Prostate gland (tissue), 2 donors: ENCODE measurements at regions not wholly inside any gene's neighbourhood (a gene's known extent, or its start where the extent isn't known, plus 50 kb on each side); places are given as distances from the start of the nearest gene placed in this dataset.

Experiments used
- DNase-seq: peaks from one replicate; pipeline ENCODE4 v3.0.0-alpha.2; 2019; ENCODE audit warnings: low spot score
- H3K27ac ChIP-seq, 2 donors: fragments of 200-600 bp; sonication (generic); 2 replicates each; pipeline ENCODE4 v1.5.1; 2017 to 2019
- H3K27me3 ChIP-seq: fragments of 200-600 bp; sonication (generic); replicated peaks from 2 replicates; pipeline ENCODE4 v1.5.1; 2019; ENCODE audit not compliant: insufficient read depth
- H3K36me3 ChIP-seq, 2 donors: fragments of 200-600 bp; sonication (generic); 1 replicate in 1 of 2; 2 replicates in 1 of 2; pipeline versions ENCODE4 v1.5.1 to v1.8.1; 2017 to 2019
- H3K4me1 ChIP-seq: fragments of 200-600 bp; sonication (generic); replicated peaks from 2 replicates; pipeline ENCODE4 v1.5.1; 2019
- H3K4me3 ChIP-seq, 2 donors: fragments of 200-600 bp; sonication (generic); 2 replicates each; pipeline ENCODE4 v1.5.1; 2017 to 2019
- H3K9me3 ChIP-seq: fragments of 200-600 bp; sonication (generic); 2 replicates; pipeline ENCODE4 v1.5.1; 2017
- POLR2A ChIP-seq: fragments of 450-650 bp; IDR thresholded peaks from one replicate; pipeline ENCODE4 v1.6.1; 2016; ENCODE audit warnings: antibody characterized with exemption, mild to moderate bottlenecking
- POLR2AphosphoS5 ChIP-seq: sonication (generic); formaldehyde crosslinking; IDR thresholded peaks from one replicate; pipeline ENCODE4 v1.6.1; 2017; ENCODE audit warnings: antibody characterized with exemption
- WGBS: methylation state at CpG from one replicate; pipeline ENCODE4 v1.1.5; 2018; 5-methylcytosine and 5-hydroxymethylcytosine counted together
- intact Hi-C: fragments of 100-400 bp; cut with DNase I; formaldehyde crosslinking; loops from one replicate; pipeline ENCODE4 v1.14.2; 2022
- TF ChIP-seq, protein P1 (sequence below), 4 experiments: fragments of 200-600 bp in 2 of 4; fragments of 450-650 bp in 2 of 4; sonication (generic) in 2 of 4; IDR thresholded peaks; 1 replicate in 3 of 4; 2 replicates in 1 of 4; pipeline ENCODE4 v1.5.1; 2016 to 2019; ENCODE audit warnings: antibody characterized with exemption in 4 of 4, mild to moderate bottlenecking in 2 of 4, moderate library complexity in 2 of 4

DNA sequence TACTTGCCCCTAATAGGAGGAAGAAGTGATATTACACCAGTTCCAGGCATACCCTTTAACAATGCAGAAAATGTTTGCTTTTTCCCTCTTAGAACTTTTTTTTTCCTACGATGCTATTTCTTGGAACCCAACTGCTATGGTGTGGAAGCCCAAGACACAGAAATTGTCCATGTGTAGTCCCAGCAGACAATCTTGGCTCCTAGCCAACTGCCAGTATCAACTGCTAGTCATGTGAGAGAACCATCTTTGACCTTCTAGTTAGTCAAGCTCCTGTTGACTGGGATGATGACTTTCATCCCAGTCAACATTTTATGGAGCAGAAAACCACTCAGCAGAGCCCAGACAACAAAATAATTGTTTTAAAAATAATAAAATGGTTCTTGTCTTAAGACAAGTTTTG lies 532.4 kb downstream of the TLR4 start:
- H3K4me3 ChIP-seq, result no peak overlapping the region
- TF ChIP-seq, protein P1, sequence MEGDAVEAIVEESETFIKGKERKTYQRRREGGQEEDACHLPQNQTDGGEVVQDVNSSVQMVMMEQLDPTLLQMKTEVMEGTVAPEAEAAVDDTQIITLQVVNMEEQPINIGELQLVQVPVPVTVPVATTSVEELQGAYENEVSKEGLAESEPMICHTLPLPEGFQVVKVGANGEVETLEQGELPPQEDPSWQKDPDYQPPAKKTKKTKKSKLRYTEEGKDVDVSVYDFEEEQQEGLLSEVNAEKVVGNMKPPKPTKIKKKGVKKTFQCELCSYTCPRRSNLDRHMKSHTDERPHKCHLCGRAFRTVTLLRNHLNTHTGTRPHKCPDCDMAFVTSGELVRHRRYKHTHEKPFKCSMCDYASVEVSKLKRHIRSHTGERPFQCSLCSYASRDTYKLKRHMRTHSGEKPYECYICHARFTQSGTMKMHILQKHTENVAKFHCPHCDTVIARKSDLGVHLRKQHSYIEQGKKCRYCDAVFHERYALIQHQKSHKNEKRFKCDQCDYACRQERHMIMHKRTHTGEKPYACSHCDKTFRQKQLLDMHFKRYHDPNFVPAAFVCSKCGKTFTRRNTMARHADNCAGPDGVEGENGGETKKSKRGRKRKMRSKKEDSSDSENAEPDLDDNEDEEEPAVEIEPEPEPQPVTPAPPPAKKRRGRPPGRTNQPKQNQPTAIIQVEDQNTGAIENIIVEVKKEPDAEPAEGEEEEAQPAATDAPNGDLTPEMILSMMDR (IDR thresholded peaks at IDR 0.05), result no peak
- TF ChIP-seq POLR2A, result no peak
- TF ChIP-seq POLR2AphosphoS5, result no peak
- H3K36me3 ChIP-seq, result no peaks in the 10 kb centered on the region
- no peaks in the 10 kb centered on the region for H3K4me1 ChIP-seq
- no peak overlapping the region for H3K27ac ChIP-seq
- H3K9me3 ChIP-seq, result no peaks in the 10 kb centered on the region
- 89% methylated on average over 1 of the region's 1 CpG for WGBS
- intact Hi-C loops, result no loop called here
- H3K27me3 ChIP-seq, result no peaks in the 10 kb centered on the region
- no peak for DNase-seq

DNA sequence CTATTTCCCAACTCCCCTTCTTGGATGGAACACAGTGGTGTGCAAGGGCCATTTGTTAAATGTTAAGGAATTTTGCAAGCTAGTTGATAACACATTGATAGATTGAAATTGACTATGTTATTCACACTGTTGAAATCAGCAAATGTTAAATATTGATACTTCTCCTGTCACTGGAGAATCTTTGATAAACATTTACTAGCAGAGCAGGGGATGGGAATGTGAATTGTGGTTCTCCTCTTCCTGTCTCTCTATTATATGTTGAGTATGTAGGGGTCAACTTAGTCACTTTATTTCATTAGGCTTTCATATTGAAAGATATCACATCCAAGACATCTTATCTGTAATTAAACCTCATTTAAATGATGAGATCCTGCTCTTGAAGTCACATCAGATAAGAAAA lies 533.9 kb downstream of the TLR4 start:
- Histone ChIP-seq H3K4me3 (no peak overlapping the region), H3K27ac (no peak overlapping the region), H3K27me3 (no peaks in the 10 kb centered on the region), H3K9me3 (no peaks in the 10 kb centered on the region), H3K36me3 (no peaks in the 10 kb centered on the region), H3K4me1 (no peaks in the 10 kb centered on the region)
- DNase-seq, result no peak
- intact Hi-C loops, result no loop called here
- TF ChIP-seq, protein P1 (IDR thresholded peaks at IDR 0.05), result no peak
- TF ChIP-seq POLR2A, result no peak
- no peak for TF ChIP-seq POLR2AphosphoS5

DNA sequence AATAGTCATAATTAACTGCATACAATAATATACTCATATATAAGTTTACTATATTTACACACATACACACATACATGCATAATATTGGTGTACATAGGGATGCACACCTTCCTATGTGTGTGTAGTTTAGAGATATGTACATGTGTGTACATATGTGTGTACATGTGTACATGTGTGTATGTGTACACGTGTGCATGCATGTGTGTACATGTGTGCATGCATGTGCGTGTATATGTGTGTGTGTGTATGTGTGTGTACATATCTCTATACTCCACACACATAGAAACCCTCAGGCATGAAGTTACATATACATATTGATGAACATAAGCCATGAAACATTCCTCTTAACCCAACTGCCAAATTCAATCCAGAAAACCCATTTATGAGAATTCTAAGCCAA lies 547.8 kb downstream of the TLR4 start:
- no peak for DNase-seq
- TF ChIP-seq, protein P1 (IDR thresholded peaks at IDR 0.05), result no peak
- TF ChIP-seq POLR2AphosphoS5, result no peak
- no peak for TF ChIP-seq POLR2A
- Histone ChIP-seq H3K27ac (no peak overlapping the region), H3K36me3 (no peaks in the 10 kb centered on the region), H3K9me3 (no peaks in the 10 kb centered on the region), H3K4me3 (no peak overlapping the region), H3K27me3 (no peaks in the 10 kb centered on the region), H3K4me1 (no peaks in the 10 kb centered on the region)
- 94% methylated on average over 2 of the region's 2 CpGs for WGBS
- intact Hi-C loops, result no loop called here

DNA sequence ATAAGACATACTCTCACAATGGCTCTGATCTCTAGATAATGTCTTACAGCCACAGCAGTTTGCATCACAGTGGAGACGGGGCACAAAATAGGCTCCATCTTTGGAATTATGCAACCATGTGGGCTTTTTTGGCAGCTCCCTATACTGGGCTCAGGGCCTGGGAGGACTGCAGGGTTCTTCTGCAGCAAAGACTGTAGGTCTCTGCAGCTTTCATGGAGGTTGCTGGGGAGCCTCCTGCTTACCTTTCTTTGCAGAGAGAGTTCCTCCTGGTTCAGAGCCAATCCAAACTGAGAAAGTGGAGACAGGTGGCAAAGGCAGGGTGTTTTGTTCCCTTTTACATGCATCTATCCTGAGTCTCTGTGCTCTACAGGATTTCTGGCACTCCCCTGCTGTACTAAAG lies 558.0 kb downstream of the TLR4 start:
- Histone ChIP-seq H3K4me3 (no peak overlapping the region), H3K36me3 (no peaks in the 10 kb centered on the region), H3K27ac (no peak overlapping the region), H3K9me3 (no peaks in the 10 kb centered on the region), H3K4me1 (no peaks in the 10 kb centered on the region), H3K27me3 (no peaks in the 10 kb centered on the region)
- DNase-seq, result no peak
- no peak for TF ChIP-seq POLR2A
- no peak for TF ChIP-seq POLR2AphosphoS5
- TF ChIP-seq, protein P1 (IDR thresholded peaks at IDR 0.05), result no peak
- 80% methylated on average over 1 of the region's 1 CpG for WGBS
- intact Hi-C loops, result no loop called here

DNA sequence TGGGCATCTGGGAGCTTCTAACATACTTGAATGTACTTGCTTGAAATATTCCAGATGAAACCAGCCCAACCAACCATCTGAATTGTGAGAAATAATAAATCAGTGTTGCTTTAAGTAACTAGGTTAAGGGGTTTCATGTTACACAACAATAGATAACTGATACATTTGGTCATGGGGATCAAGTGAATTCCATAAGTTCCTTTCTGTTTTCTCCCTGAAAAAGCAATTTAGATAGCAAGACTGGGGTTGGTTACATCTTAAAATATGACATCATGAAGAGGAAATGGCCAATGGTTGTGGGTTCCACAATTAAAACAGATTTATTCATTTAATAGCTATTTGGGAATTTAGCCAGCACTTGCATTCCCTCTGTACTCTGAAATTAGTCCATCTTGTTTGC lies 559.7 kb downstream of the TLR4 start:
- H3K27ac ChIP-seq, result no peak overlapping the region
- no peaks in the 10 kb centered on the region for H3K27me3 ChIP-seq
- H3K36me3 ChIP-seq, result no peaks in the 10 kb centered on the region
- no peaks in the 10 kb centered on the region for H3K9me3 ChIP-seq
- no peaks in the 10 kb centered on the region for H3K4me1 ChIP-seq
- DNase-seq, result no peak
- no peak overlapping the region for H3K4me3 ChIP-seq
- intact Hi-C loops, result no loop called here
- TF ChIP-seq, protein P1 (IDR thresholded peaks at IDR 0.05), result no peak
- TF ChIP-seq POLR2A (no peak), POLR2AphosphoS5 (no peak)
